ENCODE measurements at regions not wholly inside any gene's neighbourhood (a gene's known extent, or its start where the extent isn't known, plus 50 kb on each side); places are given as distances from the start of the nearest gene placed in this dataset.

GRCh38 chr2:14884651-14885050 is 252.1 kb downstream of the LRATD1 start:
- no peak overlapping the region for H4K8ac ChIP-seq (ENCODE audit: low read length)
- no peak overlapping the region for H2BK15ac ChIP-seq (ENCODE audit: low read depth, poor library complexity, severe bottlenecking)
- no peaks in the 10 kb centered on the region for H3K9me3 ChIP-seq (ENCODE audit: control insufficient read depth, low read length)
- no peak overlapping the region for H3K23ac ChIP-seq (ENCODE audit: low read length in 2 of 2)
- no peak overlapping the region for H2BK12ac ChIP-seq (ENCODE audit: low read length in 2 of 2)
- no peak overlapping the region for H3K14ac ChIP-seq (ENCODE audit: low read length in 2 of 2)
- H3K27me3 ChIP-seq (ENCODE audit: control insufficient read depth in 1 of 2, insufficient read depth in 1 of 2, low read length in 2 of 2) = no peaks in the 10 kb centered on the region
- 63% methylated on average over 1 of the region's 2 CpGs for WGBS
- no peak overlapping the region for H2AK5ac ChIP-seq (ENCODE audit: low read length, severe bottlenecking)
- H3K4ac ChIP-seq (ENCODE audit: low read depth in 1 of 2, low read length in 2 of 2) = no peak overlapping the region
- no peak overlapping the region for H2AFZ ChIP-seq (ENCODE audit: low read depth, low read length)
- DNase-seq = no peak
- no peaks in the 10 kb centered on the region for H3K36me3 ChIP-seq (ENCODE audit: control insufficient read depth in 1 of 2, insufficient read depth in 2 of 2, low read depth in 1 of 2, low read length in 2 of 2)
- H3K79me1 ChIP-seq (replicated peaks; ENCODE audit: low read length, poor library complexity, severe bottlenecking) = no peaks in the 10 kb centered on the region
- no peak overlapping the region for H3K4me2 ChIP-seq (ENCODE audit: low read length, poor library complexity, severe bottlenecking)
- no peak overlapping the region for H3K4me3 ChIP-seq (ENCODE audit: insufficient read depth in 1 of 2, low read depth in 1 of 2, low read length in 2 of 2)
- no peak overlapping the region for H3K18ac ChIP-seq (ENCODE audit: low read depth in 1 of 2, low read length in 2 of 2)
- no peak overlapping the region for H2BK5ac ChIP-seq (ENCODE audit: low read depth, low read length, poor library complexity, severe bottlenecking)
- no peak overlapping the region for H3K27ac ChIP-seq (ENCODE audit: low read length, poor library complexity, severe bottlenecking)
- H3K9ac ChIP-seq (ENCODE audit: low read length) = no peak overlapping the region
- no peak overlapping the region for H4K91ac ChIP-seq (ENCODE audit: low read length)
- no peak overlapping the region for H2BK120ac ChIP-seq (ENCODE audit: low read depth, low read length)
- H3K4me1 ChIP-seq (ENCODE audit: control insufficient read depth, insufficient read depth, low read depth, low read length) = no peaks in the 10 kb centered on the region

- no peaks in the 10 kb centered on the region for H3K4me1 ChIP-seq (ENCODE audit: control insufficient read depth, insufficient read depth, low read depth, low read length)
- no peak overlapping the region for H2BK5ac ChIP-seq (ENCODE audit: low read depth, low read length, poor library complexity, severe bottlenecking)
- H3K36me3 ChIP-seq (ENCODE audit: control insufficient read depth in 1 of 2, insufficient read depth in 2 of 2, low read depth in 1 of 2, low read length in 2 of 2) = no peaks in the 10 kb centered on the region
- H3K9ac ChIP-seq (ENCODE audit: low read length) = no peak overlapping the region
- no peak overlapping the region for H3K4me3 ChIP-seq (ENCODE audit: insufficient read depth in 1 of 2, low read depth in 1 of 2, low read length in 2 of 2)
- no peak overlapping the region for H3K14ac ChIP-seq (ENCODE audit: low read length in 2 of 2)
- no peak overlapping the region for H2AFZ ChIP-seq (ENCODE audit: low read depth, low read length)
- no peak overlapping the region for H3K23ac ChIP-seq (ENCODE audit: low read length in 2 of 2)
- no peaks in the 10 kb centered on the region for H3K79me1 ChIP-seq (replicated peaks; ENCODE audit: low read length, poor library complexity, severe bottlenecking)
- no peaks in the 10 kb centered on the region for H3K27me3 ChIP-seq (ENCODE audit: control insufficient read depth in 1 of 2, insufficient read depth in 1 of 2, low read length in 2 of 2)
- H2AK5ac ChIP-seq (ENCODE audit: low read length, severe bottlenecking) = no peak overlapping the region
- H2BK15ac ChIP-seq (ENCODE audit: low read depth, poor library complexity, severe bottlenecking) = no peak overlapping the region
- no peak overlapping the region for H3K4me2 ChIP-seq (ENCODE audit: low read length, poor library complexity, severe bottlenecking)
- 81% methylated on average over 2 of the region's 3 CpGs for WGBS
- no peak overlapping the region for H2BK120ac ChIP-seq (ENCODE audit: low read depth, low read length)
- H2BK12ac ChIP-seq (ENCODE audit: low read length in 2 of 2) = no peak overlapping the region
- no peak overlapping the region for H4K91ac ChIP-seq (ENCODE audit: low read length)
- no peak overlapping the region for H3K4ac ChIP-seq (ENCODE audit: low read depth in 1 of 2, low read length in 2 of 2)
- no peak overlapping the region for H3K27ac ChIP-seq (ENCODE audit: low read length, poor library complexity, severe bottlenecking)
- no peak for DNase-seq
- H4K8ac ChIP-seq (ENCODE audit: low read length) = no peak overlapping the region
- H3K9me3 ChIP-seq (ENCODE audit: control insufficient read depth, low read length) = peaks cover 9% of the 10 kb centered on the region
- H3K18ac ChIP-seq (ENCODE audit: low read depth in 1 of 2, low read length in 2 of 2) = no peak overlapping the region
Measured at GRCh38 chr2:14891546-14891945, 259.0 kb downstream of the LRATD1 start.

DNA sequence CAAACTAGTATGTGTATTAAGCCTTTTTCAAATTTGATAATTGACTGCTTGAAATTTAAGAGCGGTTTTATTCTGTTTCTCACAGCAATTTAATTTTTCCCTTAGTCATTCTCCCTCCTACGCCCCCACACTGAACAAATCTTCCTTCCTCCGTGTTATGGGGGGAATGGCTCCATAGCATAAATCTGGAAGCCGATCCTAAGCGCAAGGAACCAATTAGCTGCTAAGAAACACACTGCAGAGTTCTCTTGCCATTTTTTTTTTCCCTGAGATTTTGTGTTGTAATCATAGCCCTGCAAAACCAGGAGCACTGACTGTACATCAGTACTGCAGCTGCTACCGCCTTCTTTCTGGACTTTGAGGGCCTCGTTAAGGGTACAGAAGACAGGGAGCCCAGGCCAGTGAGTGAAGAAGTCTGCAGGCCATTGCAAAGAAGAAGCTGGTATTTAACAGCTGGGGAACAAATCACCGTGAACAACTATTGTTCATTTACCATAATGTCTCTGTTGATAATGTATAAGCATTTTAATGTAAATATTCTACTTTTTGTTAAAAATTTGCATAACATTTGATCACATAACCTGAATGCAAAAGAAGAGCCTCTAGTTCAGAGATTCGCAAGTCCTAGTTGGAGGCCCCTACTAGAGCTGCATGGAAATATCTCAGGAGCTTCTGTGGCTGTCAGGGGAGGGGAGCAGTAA is 264.0 kb downstream of the LRATD1 start:
- Histone ChIP-seq H3K4me2 (ENCODE audit: low read length, poor library complexity, severe bottlenecking) (no peak overlapping the region), H3K4me1 (ENCODE audit: control insufficient read depth, insufficient read depth, low read depth, low read length) (no peaks in the 10 kb centered on the region), H3K9me3 (ENCODE audit: control insufficient read depth, low read length) (peaks cover 9% of the 10 kb centered on the region), H3K27me3 (ENCODE audit: control insufficient read depth in 1 of 2, insufficient read depth in 1 of 2, low read length in 2 of 2) (no peaks in the 10 kb centered on the region), H2BK120ac (ENCODE audit: low read depth, low read length) (no peak overlapping the region), H2AFZ (ENCODE audit: low read depth, low read length) (no peak overlapping the region), H3K27ac (ENCODE audit: low read length, poor library complexity, severe bottlenecking) (no peak overlapping the region), H3K4ac (ENCODE audit: low read depth in 1 of 2, low read length in 2 of 2) (no peak overlapping the region), H3K23ac (ENCODE audit: low read length in 2 of 2) (no peak overlapping the region), H3K18ac (ENCODE audit: low read depth in 1 of 2, low read length in 2 of 2) (no peak overlapping the region), H4K91ac (ENCODE audit: low read length) (no peak overlapping the region), H2BK15ac (ENCODE audit: low read depth, poor library complexity, severe bottlenecking) (no peak overlapping the region), H2AK5ac (ENCODE audit: low read length, severe bottlenecking) (no peak overlapping the region), H3K79me1 (replicated peaks; ENCODE audit: low read length, poor library complexity, severe bottlenecking) (no peaks in the 10 kb centered on the region), H2BK12ac (ENCODE audit: low read length in 2 of 2) (no peak overlapping the region), H3K4me3 (ENCODE audit: insufficient read depth in 1 of 2, low read depth in 1 of 2, low read length in 2 of 2) (no peak overlapping the region), H3K9ac (ENCODE audit: low read length) (no peak overlapping the region), H4K8ac (ENCODE audit: low read length) (no peak overlapping the region), H3K14ac (ENCODE audit: low read length in 2 of 2) (no peak overlapping the region), H2BK5ac (ENCODE audit: low read depth, low read length, poor library complexity, severe bottlenecking) (no peak overlapping the region), H3K36me3 (ENCODE audit: control insufficient read depth in 1 of 2, insufficient read depth in 2 of 2, low read depth in 1 of 2, low read length in 2 of 2) (no peaks in the 10 kb centered on the region)
- DNase-seq = no peak
- 84% methylated on average over 8 of the region's 9 CpGs for WGBS

- Histone ChIP-seq H3K79me1 (replicated peaks; ENCODE audit: low read length, poor library complexity, severe bottlenecking) (no peaks in the 10 kb centered on the region), H3K9me3 (ENCODE audit: control insufficient read depth, low read length) (no peaks in the 10 kb centered on the region), H2BK15ac (ENCODE audit: low read depth, poor library complexity, severe bottlenecking) (no peak overlapping the region), H3K4me2 (ENCODE audit: low read length, poor library complexity, severe bottlenecking) (no peak overlapping the region), H3K4ac (ENCODE audit: low read depth in 1 of 2, low read length in 2 of 2) (no peak overlapping the region), H2BK5ac (ENCODE audit: low read depth, low read length, poor library complexity, severe bottlenecking) (no peak overlapping the region), H2BK120ac (ENCODE audit: low read depth, low read length) (no peak overlapping the region), H3K18ac (ENCODE audit: low read depth in 1 of 2, low read length in 2 of 2) (no peak overlapping the region), H4K91ac (ENCODE audit: low read length) (no peak overlapping the region), H3K27ac (ENCODE audit: low read length, poor library complexity, severe bottlenecking) (no peak overlapping the region), H3K27me3 (ENCODE audit: control insufficient read depth in 1 of 2, insufficient read depth in 1 of 2, low read length in 2 of 2) (no peaks in the 10 kb centered on the region), H3K4me1 (ENCODE audit: control insufficient read depth, insufficient read depth, low read depth, low read length) (no peaks in the 10 kb centered on the region), H4K8ac (ENCODE audit: low read length) (no peak overlapping the region), H3K36me3 (ENCODE audit: control insufficient read depth in 1 of 2, insufficient read depth in 2 of 2, low read depth in 1 of 2, low read length in 2 of 2) (no peaks in the 10 kb centered on the region), H3K23ac (ENCODE audit: low read length in 2 of 2) (no peak overlapping the region), H3K4me3 (ENCODE audit: insufficient read depth in 1 of 2, low read depth in 1 of 2, low read length in 2 of 2) (no peak overlapping the region), H2AFZ (ENCODE audit: low read depth, low read length) (no peak overlapping the region), H2AK5ac (ENCODE audit: low read length, severe bottlenecking) (no peak overlapping the region), H3K14ac (ENCODE audit: low read length in 2 of 2) (no peak overlapping the region), H2BK12ac (ENCODE audit: low read length in 2 of 2) (no peak overlapping the region), H3K9ac (ENCODE audit: low read length) (no peak overlapping the region)
- 85% methylated on average over 3 of the region's 4 CpGs for WGBS
- DNase-seq = no peak
Measured at GRCh38 chr2:14899621-14900414, 267.3 kb downstream of the LRATD1 start.

Measured in mesenchymal stem cell (in vitro differentiated cells and primary cell).